HepG2 (cell line): ENCODE measurements at regions not wholly inside any gene's neighbourhood (a gene's known extent, or its start where the extent isn't known, plus 50 kb on each side); places are given as distances from the start of the nearest gene placed in this dataset.

Source experiments
- AHDC1 ChIP-seq: sonication (generic); formaldehyde crosslinking; IDR thresholded peaks from 2 replicates; pipeline ENCODE4 v1.5.1; 2020; ENCODE audit warnings: mild to moderate bottlenecking, missing genetic modification reagents, borderline replicate concordance
- ARID2 ChIP-seq: sonication (generic); formaldehyde crosslinking; IDR thresholded peaks from 2 replicates; pipeline ENCODE4 v1.8.1; 2022; ENCODE audit warnings: mild to moderate bottlenecking, missing genetic modification reagents, borderline replicate concordance
- ARNT2 ChIP-seq: sonication (generic); formaldehyde crosslinking; IDR thresholded peaks from 2 replicates; pipeline ENCODE4 v1.8.0; 2022; ENCODE audit warnings: mild to moderate bottlenecking, low read depth, missing genetic modification reagents, moderate library complexity
- BCL3 ChIP-seq: sonication (generic); formaldehyde crosslinking; IDR thresholded peaks from 2 replicates; pipeline ENCODE4 v1.5.1; 2020; ENCODE audit warnings: mild to moderate bottlenecking, missing genetic modification reagents, moderate library complexity
- CERS6 ChIP-seq: sonication (generic); formaldehyde crosslinking; IDR thresholded peaks from 2 replicates; pipeline ENCODE4 v1.5.0; 2020; ENCODE audit warnings: missing genetic modification reagents
- FOXK2 ChIP-seq: fragments of 450-650 bp; IDR thresholded peaks from 2 replicates; pipeline ENCODE4 v1.6.1; 2016
- KDM5B ChIP-seq: sonication (generic); formaldehyde crosslinking; IDR thresholded peaks from 2 replicates; pipeline ENCODE4 v1.4.0; 2020; ENCODE audit warnings: missing genetic modification reagents, mild to moderate bottlenecking, borderline replicate concordance
- KLF6 ChIP-seq: IDR thresholded peaks from 2 replicates; pipeline ENCODE4 v1.8.0; 2016; ENCODE audit warnings: missing biosample characterization, missing genetic modification reagents
- MYNN ChIP-seq: sonication (generic); formaldehyde crosslinking; IDR thresholded peaks from 2 replicates; pipeline ENCODE4 v1.4.0; 2020; ENCODE audit warnings: mild to moderate bottlenecking, low read depth, missing genetic modification reagents
- RXRB ChIP-seq: IDR thresholded peaks from 2 replicates; pipeline ENCODE4 v1.6.1; 2016; ENCODE audit warnings: borderline replicate concordance, missing genetic modification reagents, missing compliant biosample characterization
- SP140L ChIP-seq: sonication (generic); formaldehyde crosslinking; IDR thresholded peaks from 2 replicates; pipeline ENCODE4 v1.4.0; 2020; ENCODE audit warnings: missing genetic modification reagents, borderline replicate concordance
- ZFP37 ChIP-seq: sonication (generic); formaldehyde crosslinking; IDR thresholded peaks from 2 replicates; pipeline ENCODE4 v1.4.0; 2020; ENCODE audit warnings: missing genetic modification reagents, borderline replicate concordance
- ZNF333 ChIP-seq: sonication (generic); formaldehyde crosslinking; IDR thresholded peaks from 2 replicates; pipeline ENCODE4 v1.4.0; 2020; ENCODE audit warnings: mild to moderate bottlenecking, missing genetic modification reagents, borderline replicate concordance
- ZNF558 ChIP-seq: sonication (generic); formaldehyde crosslinking; IDR thresholded peaks from 2 replicates; pipeline ENCODE4 v1.9.0; 2022; ENCODE audit warnings: mild to moderate bottlenecking, missing genetic modification reagents, borderline replicate concordance
- ZNF850 ChIP-seq: sonication (generic); formaldehyde crosslinking; conservative IDR thresholded peaks from 2 replicates; pipeline ENCODE4 v1.9.0; 2021; ENCODE audit warnings: mild to moderate bottlenecking, missing genetic modification reagents
- ZSCAN29 ChIP-seq: sonication (generic); formaldehyde crosslinking; conservative IDR thresholded peaks from 2 replicates; pipeline ENCODE4 v1.4.0; 2020; ENCODE audit warnings: mild to moderate bottlenecking, missing genetic modification reagents

GRCh38 chr6:837380-837779, 144.4 kb upstream of the EXOC2 start (continued):
- TF ChIP-seq ZNF558 (CRISPR knock-in tag): no peak
- TF ChIP-seq ARID2 (CRISPR knock-in tag): no peak
- TF ChIP-seq RXRB (CRISPR knock-in tag): no peak
- TF ChIP-seq FOXK2: no peak
- TF ChIP-seq BCL3 (CRISPR knock-in tag): no peak
- no peak for TF ChIP-seq CERS6 (CRISPR knock-in tag)
- TF ChIP-seq ZNF333: no peak
- no peak for TF ChIP-seq ZSCAN29
- TF ChIP-seq SP140L (CRISPR knock-in tag): no peak
- TF ChIP-seq ARNT2 (CRISPR knock-in tag): no peak
- no peak for TF ChIP-seq KDM5B (CRISPR knock-in tag)
- peak; percentile 12; the same call in 1 of the 2 replicates for TF ChIP-seq KLF6 (CRISPR knock-in tag)
- no peak for TF ChIP-seq MYNN
- TF ChIP-seq ZNF850 (CRISPR knock-in tag): no peak
- 0 out of 2 replicates have a peak, but pooled peaks have one; percentile 28 for TF ChIP-seq AHDC1 (CRISPR knock-in tag)
- no peak for TF ChIP-seq ZFP37 (CRISPR knock-in tag)
